ENCODE measurements at regions not wholly inside any gene's neighbourhood (a gene's known extent, or its start where the extent isn't known, plus 50 kb on each side); places are given as distances from the start of the nearest gene placed in this dataset.
A peak's percentile ranks its signal among the peaks of the same experiment; 100 is the strongest.

GRCh38 chr18:79611040-79611681 is 68.4 kb upstream of the CTDP1 start:
- no peaks in the 10 kb centered on the region for H3K9me3 ChIP-seq
- H3K4me3 ChIP-seq, result no peak overlapping the region
- peaks cover 23% of the 10 kb centered on the region for H3K4me1 ChIP-seq
- 49% methylated on average over 11 of the region's 20 CpGs for WGBS
- peak overlapping the region; percentile 41 for H3K27ac ChIP-seq
- no peak for TF ChIP-seq POLR2AphosphoS5 (IDR thresholded peaks at IDR 0.05)
- TF ChIP-seq CTCF (IDR thresholded peaks at IDR 0.05), result no peak
- TF ChIP-seq POLR2A (IDR thresholded peaks at IDR 0.05), result no peak
- no peak for TF ChIP-seq EP300 (IDR thresholded peaks at IDR 0.05)
- DNase-seq (ENCODE audit: low spot score in 2 of 2), result peak; percentile 55 to 73
- peaks cover 3% of the 10 kb centered on the region for H3K27me3 ChIP-seq
- H3K36me3 ChIP-seq, result no peaks in the 10 kb centered on the region

GRCh38 chr18:79612291-79613108 is 67.1 kb upstream of the CTDP1 start:
- Histone ChIP-seq H3K36me3 (no peaks in the 10 kb centered on the region), H3K9me3 (no peaks in the 10 kb centered on the region), H3K27me3 (peaks cover 3% of the 10 kb centered on the region), H3K27ac (no peak overlapping the region), H3K4me3 (no peak overlapping the region), H3K4me1 (peaks cover 29% of the 10 kb centered on the region)
- WGBS, result 67% methylated on average over 12 of the region's 27 CpGs
- DNase-seq (ENCODE audit: low spot score in 2 of 2), result peak; percentile 44 to 70
- no peak for TF ChIP-seq POLR2A (IDR thresholded peaks at IDR 0.05)
- no peak for TF ChIP-seq EP300 (IDR thresholded peaks at IDR 0.05)
- no peak for TF ChIP-seq CTCF (IDR thresholded peaks at IDR 0.05)
- TF ChIP-seq POLR2AphosphoS5 (IDR thresholded peaks at IDR 0.05), result no peak

GRCh38 chr18:79613186-79613931 is 66.2 kb upstream of the CTDP1 start:
- H3K36me3 ChIP-seq, result no peaks in the 10 kb centered on the region
- TF ChIP-seq POLR2AphosphoS5 (IDR thresholded peaks at IDR 0.05) (no peak), CTCF (IDR thresholded peaks at IDR 0.05) (no peak), POLR2A (IDR thresholded peaks at IDR 0.05) (no peak), EP300 (IDR thresholded peaks at IDR 0.05) (no peak)
- H3K9me3 ChIP-seq, result no peaks in the 10 kb centered on the region
- WGBS, result 72% methylated on average over 33 of the region's 33 CpGs
- peaks cover 29% of the 10 kb centered on the region for H3K4me1 ChIP-seq
- peaks cover 3% of the 10 kb centered on the region for H3K27me3 ChIP-seq
- peak; percentile 53 to 66 for DNase-seq (ENCODE audit: low spot score in 2 of 2)
- H3K4me3 ChIP-seq, result no peak overlapping the region
- no peak overlapping the region for H3K27ac ChIP-seq

GRCh38 chr18:79614211-79614955 is 65.2 kb upstream of the CTDP1 start:
- Histone ChIP-seq H3K27ac (no peak overlapping the region), H3K4me1 (peaks cover 29% of the 10 kb centered on the region), H3K36me3 (no peaks in the 10 kb centered on the region), H3K9me3 (no peaks in the 10 kb centered on the region), H3K4me3 (no peak overlapping the region), H3K27me3 (no peaks in the 10 kb centered on the region)
- no peak for TF ChIP-seq CTCF (IDR thresholded peaks at IDR 0.05)
- TF ChIP-seq POLR2AphosphoS5 (IDR thresholded peaks at IDR 0.05), result no peak
- TF ChIP-seq EP300 (IDR thresholded peaks at IDR 0.05), result no peak
- no peak for TF ChIP-seq POLR2A (IDR thresholded peaks at IDR 0.05)
- whole genome bisulfite sequencing, result 86% methylated on average over 23 of the region's 26 CpGs
- DNase-seq (ENCODE audit: low spot score in 2 of 2), result peak; percentile 50 to 79

Data from suprapubic skin (tissue), 4 donors.